ENCODE measurements at regions not wholly inside any gene's neighbourhood (a gene's known extent, or its start where the extent isn't known, plus 50 kb on each side); places are given as distances from the start of the nearest gene placed in this dataset.
A peak's percentile ranks its signal among the peaks of the same experiment; 100 is the strongest.

DNA sequence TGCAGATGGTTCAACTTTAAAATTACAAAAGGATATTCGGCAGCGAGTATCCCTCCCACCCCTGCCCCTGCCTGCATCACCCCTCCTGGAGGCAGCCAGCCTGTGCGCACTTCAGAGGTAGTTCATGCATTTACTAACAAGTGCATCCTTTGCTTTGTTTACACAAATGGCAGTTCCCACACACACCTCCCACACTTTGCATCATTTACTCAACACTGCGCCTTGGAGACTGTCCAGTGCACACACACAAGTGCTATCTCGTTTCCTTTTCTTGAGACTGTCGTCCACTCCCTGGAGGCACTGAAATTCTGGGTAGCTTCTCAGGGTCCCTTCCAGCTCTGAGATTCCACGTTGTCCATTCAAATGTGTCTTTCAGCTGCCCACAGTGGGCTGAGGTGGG lies 53.1 kb upstream of the VSX1 start:
- no peak for DNase-seq

DNA sequence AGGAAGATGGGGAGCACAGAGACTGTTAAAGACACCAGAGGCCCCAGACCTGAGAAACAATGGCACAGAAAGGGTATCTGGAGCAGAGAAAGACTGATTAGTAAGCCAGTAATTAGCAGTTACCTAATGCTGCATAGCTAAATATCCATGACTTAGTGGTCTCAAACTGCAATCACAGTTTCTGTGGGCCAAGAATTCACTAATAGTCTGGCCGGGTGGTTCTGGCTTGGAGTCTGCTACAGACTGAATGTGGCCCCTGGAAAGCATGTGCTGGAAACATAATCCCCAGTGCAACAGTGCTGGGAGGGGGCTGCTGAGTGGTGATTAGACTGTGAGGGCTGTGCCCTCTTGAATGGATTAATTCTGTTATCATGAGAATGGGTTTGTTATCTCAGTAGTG lies 54.1 kb upstream of the VSX1 start:
- DNase-seq = no peak

DNA sequence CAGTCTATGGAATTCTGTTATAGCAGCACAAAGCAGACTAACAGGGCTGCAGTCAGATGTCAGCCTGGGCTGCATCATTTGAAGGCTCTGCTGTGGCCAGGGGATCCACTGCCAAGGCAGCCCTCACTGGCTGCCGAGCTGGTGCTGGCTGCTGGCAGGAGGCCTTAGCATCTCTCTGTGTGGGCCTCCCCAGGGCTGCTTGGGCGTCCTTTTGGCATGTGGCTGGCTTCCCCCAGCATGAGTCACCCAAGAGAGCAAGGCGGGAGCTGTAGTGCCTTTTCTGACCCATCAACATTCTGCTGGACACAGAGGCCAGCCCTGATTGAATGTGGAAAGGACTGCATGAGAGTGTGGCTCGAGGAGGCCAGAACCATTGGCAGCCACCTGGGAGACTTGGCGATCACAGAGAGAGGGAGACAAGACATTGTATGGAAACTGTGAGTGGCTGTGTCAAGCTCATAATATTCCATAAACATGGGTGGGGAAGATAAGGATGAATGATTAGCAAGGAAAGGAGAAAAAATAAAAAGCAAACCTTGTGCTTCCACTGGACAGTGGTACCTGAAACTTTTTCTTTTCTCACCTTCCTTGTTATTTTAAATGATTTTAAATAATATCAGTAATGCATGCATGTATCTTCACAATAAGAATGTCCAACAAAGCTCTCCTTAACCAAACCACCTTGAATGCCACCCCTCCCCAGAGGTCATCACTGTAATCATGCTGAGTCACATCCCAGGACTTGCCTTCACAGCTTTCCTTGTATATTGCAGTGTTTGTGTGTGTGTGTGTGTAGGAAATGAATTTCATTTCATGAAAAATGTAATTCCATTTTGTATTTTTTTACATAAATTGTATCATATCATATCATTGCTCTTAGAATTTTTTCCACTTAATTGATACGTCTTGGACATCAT lies 55.0 kb upstream of the VSX1 start:
- DNase-seq = no peak

GRCh38 chr20:25139029-25139705 lies 56.3 kb upstream of the ENTPD6 start:
- peak; percentile 24 for DNase-seq

- no peak for DNase-seq
These were observed 54.5 kb upstream of the ENTPD6 start for GRCh38 chr20:25140968-25141367.

DNA sequence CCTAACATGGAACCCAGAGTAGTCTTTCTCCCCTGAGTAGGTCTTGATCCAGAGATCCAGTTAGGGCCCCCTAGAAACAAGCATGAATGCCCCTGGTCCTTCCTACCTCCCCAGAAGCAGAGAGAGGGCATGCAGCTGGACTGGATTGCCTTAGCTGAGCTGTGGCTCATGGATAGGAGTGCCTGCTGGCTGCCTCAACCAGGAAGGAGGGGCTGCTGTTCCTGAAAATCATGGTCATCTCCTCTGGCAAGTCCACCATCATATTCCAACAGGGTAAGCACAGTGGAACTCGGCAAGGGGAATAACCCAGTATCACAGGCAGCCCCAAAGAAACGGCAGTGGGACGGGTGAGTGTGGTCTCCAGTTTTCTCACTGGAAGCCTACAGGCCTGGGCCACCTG lies 53.1 kb upstream of the ENTPD6 start:
- DNase-seq = no peak

- no peak for DNase-seq
These were observed 50.4 kb upstream of the ENTPD6 start for GRCh38 chr20:25145131-25145530.
